MCF 10A (cell line): ENCODE measurements at regions not wholly inside any gene's neighbourhood (a gene's known extent, or its start where the extent isn't known, plus 50 kb on each side); places are given as distances from the start of the nearest gene placed in this dataset.

ENCODE experiments used
- BruUV-seq: library from RNA; stranded (reverse); fragments of 400-500 nt; replicated peaks from 2 replicates; lab custom pipeline; 2021; lab: Mats Ljungman, UMichigan
- CTCF ChIA-PET: fragments of 300-600 bp; sonication (Branson Sonifier 250); formaldehyde crosslinking; extraction: SDS; loops from one replicate; lab custom pipeline; 2021; ENCODE audit warnings: antibody characterized with exemption, inconsistent platforms; lab: Yijun Ruan, JAX
- POLR2A ChIA-PET: fragments of 300-600, 350-650 bp; sonication (Branson Sonifier 250); formaldehyde crosslinking; extraction: SDS; loops from one replicate; lab custom pipeline; 2020; ENCODE audit warnings: antibody characterized with exemption, inconsistent platforms; lab: Yijun Ruan, JAX
- DNase-seq: peaks from one replicate; pipeline ENCODE4 v3.0.0-alpha.2; 2018; ENCODE audit not compliant: unreplicated experiment
- H3K27ac Mint-ChIP-seq: one replicate; pipeline ENCODE4 v1.8.0; 2022; ENCODE audit warnings: mild to moderate bottlenecking, low read depth, mixed read lengths; ENCODE audit not compliant: unreplicated experiment
- H3K27me3 Mint-ChIP-seq: one replicate; pipeline ENCODE4 v1.8.0; 2022; ENCODE audit warnings: mixed read lengths; ENCODE audit not compliant: insufficient read depth, unreplicated experiment
- H3K36me3 Mint-ChIP-seq: one replicate; pipeline ENCODE4 v1.8.0; 2022; ENCODE audit warnings: mild to moderate bottlenecking, moderate library complexity, mixed read lengths; ENCODE audit not compliant: insufficient read depth, unreplicated experiment
- H3K4me1 Mint-ChIP-seq: one replicate; pipeline ENCODE4 v1.8.0; 2022; ENCODE audit warnings: mixed read lengths; ENCODE audit not compliant: insufficient read depth, unreplicated experiment
- H3K4me3 Mint-ChIP-seq: one replicate; pipeline ENCODE4 v1.8.0; 2022; ENCODE audit warnings: mild to moderate bottlenecking, moderate library complexity, mixed read lengths; ENCODE audit not compliant: unreplicated experiment
- H3K9me3 Mint-ChIP-seq: one replicate; pipeline ENCODE4 v1.8.0; 2022; ENCODE audit warnings: mixed read lengths; ENCODE audit not compliant: unreplicated experiment
- CTCF ChIP-seq: fragments of 200-600 bp; IDR thresholded peaks from one replicate; pipeline ENCODE4 v1.8.0; 2022; ENCODE audit warnings: antibody characterized with exemption, mild to moderate bottlenecking; ENCODE audit not compliant: unreplicated experiment
- intact Hi-C: fragments of 100-400 bp; cut with micrococcal nuclease; formaldehyde crosslinking; loops from 2 replicates; pipeline ENCODE4 v1.14.1; 2022

GRCh38 chr21:16540966-16541727 is 811.4 kb downstream of the USP25 start:
- intact Hi-C loops, result no loop called here
- H3K4me3 Mint-ChIP-seq, result no peak overlapping the region
- no peak for DNase-seq
- no peaks in the 10 kb centered on the region for H3K36me3 Mint-ChIP-seq
- H3K9me3 Mint-ChIP-seq, result no peaks in the 10 kb centered on the region
- no TSS peak for BruUV-seq
- TF ChIP-seq CTCF, result no peak
- H3K27ac Mint-ChIP-seq, result no peak overlapping the region
- ChIA-PET CTCF (no interaction called here), POLR2A (no interaction called here)
- H3K4me1 Mint-ChIP-seq, result no peaks in the 10 kb centered on the region
- H3K27me3 Mint-ChIP-seq, result no peaks in the 10 kb centered on the region

GRCh38 chr21:16550118-16550517 is 820.3 kb downstream of the USP25 start:
- ChIA-PET POLR2A (interaction anchor here (1.0 kb wide), 1 partner anchor 13 kb away, joined by 3 read pairs; no protein-coding TSS in a partner anchor), CTCF (no interaction called here)
- H3K36me3 Mint-ChIP-seq, result no peaks in the 10 kb centered on the region
- intact Hi-C loops, result no loop called here
- no peaks in the 10 kb centered on the region for H3K27me3 Mint-ChIP-seq
- TF ChIP-seq CTCF, result no peak
- H3K4me3 Mint-ChIP-seq, result no peak overlapping the region
- BruUV-seq, result no TSS peak
- H3K4me1 Mint-ChIP-seq, result no peaks in the 10 kb centered on the region
- no peaks in the 10 kb centered on the region for H3K9me3 Mint-ChIP-seq
- DNase-seq, result no peak
- H3K27ac Mint-ChIP-seq, result no peak overlapping the region

DNA sequence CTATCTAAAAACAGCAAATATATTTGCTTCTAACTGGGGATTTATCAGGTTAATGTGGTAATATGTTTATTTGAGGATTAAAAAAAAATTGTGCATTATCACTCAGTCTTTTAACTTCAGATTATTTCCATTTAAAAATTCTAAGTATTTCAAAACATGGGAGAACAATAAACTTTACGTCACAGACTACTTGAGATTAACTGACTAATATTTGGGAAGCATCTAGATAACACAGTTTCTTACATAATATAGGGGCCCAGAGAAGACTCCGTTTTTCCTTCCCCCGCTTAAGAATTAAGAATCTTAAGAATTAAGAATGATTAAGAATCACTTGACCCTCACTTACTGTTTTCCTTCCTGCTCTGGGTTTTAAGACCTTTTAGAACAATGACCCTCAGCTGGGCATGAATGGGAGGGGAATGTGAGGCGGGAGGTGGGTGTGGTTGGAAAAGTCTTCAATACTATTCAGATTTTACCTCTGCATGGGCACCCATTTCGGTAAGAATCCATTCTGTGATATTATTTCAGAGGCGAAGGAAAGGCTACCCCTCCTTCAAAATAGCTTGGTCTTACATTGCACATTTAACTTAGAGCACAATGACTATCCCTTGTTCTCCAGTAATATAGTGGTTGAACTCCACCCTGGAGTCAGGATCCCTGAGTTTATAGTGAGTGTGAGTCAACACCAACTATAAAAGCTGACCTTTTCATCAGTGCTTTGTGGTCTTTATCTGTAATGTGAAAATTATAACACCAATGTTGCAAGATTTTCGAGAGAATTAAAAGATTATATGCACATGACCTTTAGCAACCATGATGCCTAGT is 821.3 kb downstream of the USP25 start:
- no peak for TF ChIP-seq CTCF
- no peak for DNase-seq
- no peak overlapping the region for H3K27ac Mint-ChIP-seq
- intact Hi-C loops, result no loop called here
- POLR2A ChIA-PET, result interaction anchor here (2.7 kb wide), 1 partner anchor 36 kb away, joined by 7 read pairs; no protein-coding TSS in a partner anchor
- no peaks in the 10 kb centered on the region for H3K9me3 Mint-ChIP-seq
- CTCF ChIA-PET, result no interaction called here
- no peaks in the 10 kb centered on the region for H3K36me3 Mint-ChIP-seq
- no peaks in the 10 kb centered on the region for H3K27me3 Mint-ChIP-seq
- no peak overlapping the region for H3K4me3 Mint-ChIP-seq
- no TSS peak for BruUV-seq
- no peaks in the 10 kb centered on the region for H3K4me1 Mint-ChIP-seq

DNA sequence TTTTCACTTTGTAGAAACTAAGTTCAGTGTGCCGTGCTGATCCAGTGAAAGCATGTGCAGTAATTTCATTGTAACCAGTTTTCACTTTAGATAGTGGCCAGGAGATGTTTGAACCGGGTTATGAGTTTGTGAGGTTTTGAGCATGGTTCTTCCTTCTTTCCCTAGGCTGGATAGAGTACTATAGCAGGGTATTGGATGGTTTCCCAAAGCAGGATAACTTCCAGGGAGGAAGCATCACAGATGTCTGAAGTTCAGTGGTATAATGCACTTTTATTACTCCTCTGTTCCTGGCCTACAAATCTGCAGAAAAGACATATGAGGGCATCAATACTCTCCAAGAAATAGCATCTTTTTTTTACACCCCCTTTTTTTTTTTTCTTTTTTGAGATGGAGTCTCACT is 823.1 kb downstream of the USP25 start:
- Mint-ChIP-seq H3K36me3 (no peaks in the 10 kb centered on the region), H3K4me1 (no peaks in the 10 kb centered on the region), H3K27ac (no peak overlapping the region), H3K9me3 (no peaks in the 10 kb centered on the region), H3K4me3 (no peak overlapping the region), H3K27me3 (no peaks in the 10 kb centered on the region)
- TF ChIP-seq CTCF, result no peak
- no peak for DNase-seq
- ChIA-PET POLR2A (interaction anchor here (2.7 kb wide), 1 partner anchor 34 kb away, joined by 7 read pairs; no protein-coding TSS in a partner anchor), CTCF (no interaction called here)
- BruUV-seq, result no TSS peak
- intact Hi-C loops, result no loop called here
